HG03064 (cell line): ENCODE measurements at regions not wholly inside any gene's neighbourhood (a gene's known extent, or its start where the extent isn't known, plus 50 kb on each side); places are given as distances from the start of the nearest gene placed in this dataset.
"Not testable (repeated sequence)": the region's sequence is repeated elsewhere in the genome, so short reads cannot be mapped to it uniquely, and the experiment has no call there.

Experiments
- ATAC-seq: cut with Tn5 transposase; IDR thresholded peaks from one replicate; pipeline ENCODE4 v1.9.1; 2021; ENCODE audit warnings: low read depth; ENCODE audit not compliant: unreplicated experiment

- ATAC-seq = no peak
These were observed 99.9 kb upstream of the SLC24A4 start for GRCh38 chr14:92223025-92223424.

- ATAC-seq = no peak
These were observed 98.5 kb upstream of the SLC24A4 start for GRCh38 chr14:92224358-92224954.

- no peak for ATAC-seq
These were observed 97.2 kb upstream of the SLC24A4 start for GRCh38 chr14:92225731-92226130.

GRCh38 chr14:92226166-92226565 lies 96.8 kb upstream of the SLC24A4 start:
- ATAC-seq = not testable (repeated sequence)

DNA sequence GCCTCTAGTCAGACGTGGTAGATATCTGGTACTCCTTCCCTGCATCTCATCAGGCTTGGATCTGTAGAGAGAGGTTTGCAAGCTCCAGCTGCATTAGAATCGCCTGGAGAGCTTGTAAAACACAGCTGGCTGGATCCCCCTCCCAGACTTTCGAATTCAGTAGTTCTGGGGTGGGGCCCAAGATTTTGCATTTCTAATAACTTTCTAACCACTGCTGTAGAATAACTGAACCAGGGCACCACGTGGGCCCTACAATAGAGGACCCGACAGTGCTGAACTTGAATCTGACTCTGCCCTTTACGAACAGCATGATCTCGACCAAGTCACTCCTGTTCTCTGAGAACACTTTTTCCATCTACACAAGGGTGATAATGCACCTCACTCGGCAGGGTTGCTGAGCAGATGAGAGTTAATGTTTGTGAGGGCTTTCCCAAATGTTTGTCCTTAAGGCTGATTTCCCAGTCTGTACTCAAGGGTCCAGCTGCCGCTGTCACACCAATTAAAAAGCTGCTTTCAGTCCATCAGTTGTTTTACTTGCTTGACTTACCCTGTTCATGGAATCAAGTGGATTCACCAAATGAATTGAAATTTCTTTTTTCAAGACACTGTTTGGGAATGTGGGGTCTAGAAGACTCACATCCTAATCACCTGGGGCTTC lies 86.6 kb upstream of the SLC24A4 start:
- ATAC-seq = no peak

GRCh38 chr14:92240658-92241057 lies 82.3 kb upstream of the SLC24A4 start:
- ATAC-seq = no peak

DNA sequence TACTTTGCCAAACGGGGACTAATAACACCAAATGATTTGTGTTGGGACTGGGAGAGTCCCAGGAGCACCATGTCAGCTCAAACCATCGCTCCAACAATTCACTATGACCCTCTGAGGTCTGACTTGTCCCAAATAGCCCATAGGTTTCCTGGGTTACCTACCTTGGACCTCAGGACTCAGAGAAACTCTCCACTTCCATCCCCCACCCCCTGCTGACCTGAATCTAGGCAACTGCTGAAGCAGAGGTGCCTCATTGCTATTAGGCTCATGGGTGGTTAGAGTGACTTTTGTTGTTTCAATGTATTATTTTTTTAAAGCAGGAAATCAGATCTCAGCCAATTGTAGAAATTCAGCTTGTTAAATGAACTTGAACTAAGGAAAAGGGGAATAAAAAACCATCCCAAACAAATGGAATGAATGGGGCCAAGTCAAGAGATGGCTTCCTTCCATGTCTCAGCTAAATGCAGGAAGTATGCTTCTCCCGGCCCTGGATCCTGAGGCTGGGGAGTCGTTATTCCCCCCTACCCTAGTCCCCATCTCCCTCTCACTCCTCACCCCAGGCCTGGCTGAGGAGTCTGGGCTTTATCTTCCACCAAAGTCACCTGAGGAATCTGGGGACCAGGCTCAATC lies 80.9 kb upstream of the SLC24A4 start:
- ATAC-seq = no peak

DNA sequence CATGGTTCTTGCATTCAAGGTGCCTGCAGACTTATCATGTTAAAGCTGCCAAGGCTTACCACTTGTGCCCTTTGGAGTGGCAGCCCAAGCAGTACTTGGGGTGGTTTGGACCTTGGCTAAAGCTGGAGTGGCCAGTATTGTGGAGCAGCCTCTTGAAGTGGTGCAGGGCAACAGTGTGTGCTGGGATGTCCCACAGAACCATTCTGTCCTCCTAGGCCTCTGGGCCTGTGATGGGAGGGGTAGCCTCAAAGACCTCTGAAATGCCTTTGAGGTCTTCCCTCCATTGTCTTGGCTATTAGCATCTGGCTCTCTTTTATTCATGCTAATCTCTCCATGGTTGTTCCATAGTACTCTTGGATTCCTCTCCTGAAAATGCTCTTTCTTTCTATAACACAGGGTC lies 78.2 kb upstream of the SLC24A4 start:
- ATAC-seq = no peak

- no peak for ATAC-seq
These were observed 75.6 kb upstream of the SLC24A4 start for GRCh38 chr14:92247341-92247740.

DNA sequence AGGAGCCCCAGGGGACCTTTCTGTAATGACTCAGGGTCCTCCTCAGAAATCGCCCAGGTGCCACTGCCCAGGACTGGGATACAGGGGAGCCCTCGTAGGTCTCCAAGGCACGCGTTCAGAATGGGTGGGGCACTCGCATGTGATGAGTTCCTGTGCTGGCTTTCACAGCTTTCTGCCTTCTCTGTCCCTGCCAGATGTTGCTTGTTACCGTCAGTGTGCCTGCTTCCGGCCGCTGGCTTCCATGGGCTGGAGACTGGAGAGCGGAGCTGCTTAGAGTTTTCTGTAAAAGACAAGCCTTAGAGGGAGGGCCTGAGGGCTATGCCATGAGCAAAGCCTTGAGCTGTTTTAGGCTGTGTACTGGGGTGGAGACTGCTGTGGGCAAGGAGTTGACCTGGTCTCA lies 75.0 kb upstream of the SLC24A4 start:
- no peak for ATAC-seq

- no peak for ATAC-seq
These were observed 74.3 kb upstream of the SLC24A4 start for GRCh38 chr14:92248696-92249095.

- not testable (repeated sequence) for ATAC-seq
These were observed 72.6 kb upstream of the SLC24A4 start for GRCh38 chr14:92250366-92250765.

DNA sequence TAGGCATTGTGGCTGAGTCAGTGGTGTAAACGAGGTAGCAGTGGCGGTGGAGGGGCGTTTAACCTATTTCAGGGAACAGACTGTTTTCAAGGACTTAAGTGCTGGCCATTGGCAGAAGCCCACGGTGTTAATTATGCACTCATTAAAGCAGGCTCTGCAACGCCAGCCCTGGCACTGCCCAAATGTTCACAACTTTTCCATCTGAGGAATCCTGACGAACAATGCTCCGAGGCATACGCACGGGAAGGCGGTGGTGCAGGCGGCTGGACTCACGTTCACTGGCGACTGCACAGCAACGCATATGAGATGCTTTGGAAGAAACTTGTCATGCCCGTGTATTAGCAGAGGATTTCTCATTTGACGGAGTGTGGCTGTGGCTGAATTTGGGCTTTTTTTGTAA lies 70.6 kb upstream of the SLC24A4 start:
- no peak for ATAC-seq

GRCh38 chr14:92253381-92253894 lies 69.5 kb upstream of the SLC24A4 start:
- ATAC-seq = no peak

DNA sequence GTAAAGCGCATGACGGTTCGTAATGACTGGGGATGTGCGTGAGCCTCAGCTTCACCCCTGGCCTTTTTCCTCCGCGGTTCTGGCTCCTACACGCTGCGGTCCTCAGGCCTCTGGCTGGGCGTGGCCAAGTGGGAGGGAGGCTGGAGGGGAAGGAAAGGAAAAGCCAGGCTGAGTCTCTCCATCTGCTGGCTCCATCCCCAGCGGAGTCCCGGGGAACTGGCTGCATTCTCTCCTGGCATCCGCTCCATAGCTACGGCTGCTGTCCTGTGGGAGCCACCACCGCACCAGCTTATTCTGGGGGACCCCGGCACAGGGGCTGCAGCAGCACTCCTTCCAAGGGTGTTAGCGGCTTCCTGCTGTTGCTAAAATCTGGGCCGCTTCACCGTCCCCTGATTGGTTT lies 68.2 kb upstream of the SLC24A4 start:
- no peak for ATAC-seq

- no peak for ATAC-seq
These were observed 64.0 kb upstream of the SLC24A4 start for GRCh38 chr14:92258934-92259333.

DNA sequence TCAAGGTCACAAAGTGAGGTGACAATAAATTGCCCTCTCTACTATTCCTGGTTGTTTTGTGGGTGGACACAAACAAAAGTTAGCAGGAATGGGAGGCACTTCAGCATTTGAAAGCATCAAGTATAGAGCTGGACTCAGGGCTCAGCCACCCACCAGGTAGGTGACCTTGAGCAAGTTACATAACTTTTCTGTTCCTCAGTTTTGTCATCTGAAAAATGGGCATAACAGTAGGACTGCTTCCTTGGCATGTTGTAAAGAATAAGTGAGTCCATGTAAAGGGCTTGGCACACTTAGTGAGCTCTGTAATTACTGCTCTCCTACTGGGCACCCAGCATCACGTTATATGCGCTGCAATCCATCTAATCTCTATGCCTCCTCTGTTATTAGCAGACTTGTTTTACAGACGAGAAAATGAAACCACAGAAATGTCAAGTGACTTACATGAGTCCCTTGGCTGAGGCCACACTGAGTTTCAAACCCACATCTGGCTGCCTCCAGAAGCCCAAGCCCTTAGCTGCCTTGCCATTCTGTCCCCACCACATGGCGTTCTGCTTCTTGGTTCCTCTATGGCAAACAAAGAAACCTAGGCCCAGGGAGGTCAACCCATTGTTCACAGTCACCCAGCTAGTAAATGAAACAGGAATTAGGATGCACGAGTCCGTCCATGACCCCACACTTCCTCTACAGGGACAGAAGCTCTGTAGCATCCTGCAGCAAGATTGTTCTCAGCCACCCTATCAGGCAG lies 63.2 kb upstream of the SLC24A4 start:
- ATAC-seq = peak; percentile 71

- no peak for ATAC-seq
These were observed 59.3 kb upstream of the SLC24A4 start for GRCh38 chr14:92263681-92264080.

DNA sequence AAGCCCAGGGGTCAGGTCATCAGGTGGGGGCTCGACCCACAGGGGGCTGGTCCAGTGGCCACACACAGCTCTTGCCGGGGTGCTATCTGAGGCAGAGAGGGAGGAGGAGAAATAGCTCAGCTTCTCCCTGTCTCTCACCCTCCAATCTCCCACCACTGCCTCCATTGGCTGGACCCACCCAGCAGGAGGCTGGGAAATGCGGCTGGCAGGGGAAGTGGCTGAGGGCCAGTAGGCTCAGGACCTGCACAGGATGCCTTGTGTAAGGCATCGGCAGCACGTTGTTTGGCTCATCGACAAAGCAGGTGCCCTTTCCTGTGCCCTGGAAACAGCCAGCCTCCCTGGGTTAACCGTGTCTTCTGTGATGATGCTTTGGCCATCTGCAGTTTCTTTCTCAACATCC lies 58.8 kb upstream of the SLC24A4 start:
- ATAC-seq = no peak

GRCh38 chr14:92266216-92266615 lies 56.7 kb upstream of the SLC24A4 start:
- ATAC-seq = no peak
